ENCODE measurements at regions not wholly inside any gene's neighbourhood (a gene's known extent, or its start where the extent isn't known, plus 50 kb on each side); places are given as distances from the start of the nearest gene placed in this dataset.

DNA sequence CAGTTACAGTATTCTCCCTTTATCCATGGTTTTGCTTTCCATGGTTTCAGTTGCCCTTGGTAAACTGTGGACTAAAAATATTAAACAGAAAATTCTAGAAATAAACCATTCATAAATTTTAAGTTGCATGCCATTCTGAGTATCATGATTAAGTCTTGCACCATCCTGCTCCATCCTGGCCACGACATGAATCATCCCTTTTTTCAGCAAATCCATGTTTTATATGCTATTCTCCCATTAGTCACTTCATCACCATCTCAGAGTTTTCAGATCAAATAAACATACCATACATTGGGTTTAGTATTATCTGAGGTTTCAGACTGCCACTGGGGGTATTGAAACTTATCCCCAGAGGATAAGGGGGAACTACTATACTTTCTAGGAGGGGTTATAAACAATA, 234.4 kb upstream of the ATP10B start:
- TF ChIP-seq, protein P1, sequence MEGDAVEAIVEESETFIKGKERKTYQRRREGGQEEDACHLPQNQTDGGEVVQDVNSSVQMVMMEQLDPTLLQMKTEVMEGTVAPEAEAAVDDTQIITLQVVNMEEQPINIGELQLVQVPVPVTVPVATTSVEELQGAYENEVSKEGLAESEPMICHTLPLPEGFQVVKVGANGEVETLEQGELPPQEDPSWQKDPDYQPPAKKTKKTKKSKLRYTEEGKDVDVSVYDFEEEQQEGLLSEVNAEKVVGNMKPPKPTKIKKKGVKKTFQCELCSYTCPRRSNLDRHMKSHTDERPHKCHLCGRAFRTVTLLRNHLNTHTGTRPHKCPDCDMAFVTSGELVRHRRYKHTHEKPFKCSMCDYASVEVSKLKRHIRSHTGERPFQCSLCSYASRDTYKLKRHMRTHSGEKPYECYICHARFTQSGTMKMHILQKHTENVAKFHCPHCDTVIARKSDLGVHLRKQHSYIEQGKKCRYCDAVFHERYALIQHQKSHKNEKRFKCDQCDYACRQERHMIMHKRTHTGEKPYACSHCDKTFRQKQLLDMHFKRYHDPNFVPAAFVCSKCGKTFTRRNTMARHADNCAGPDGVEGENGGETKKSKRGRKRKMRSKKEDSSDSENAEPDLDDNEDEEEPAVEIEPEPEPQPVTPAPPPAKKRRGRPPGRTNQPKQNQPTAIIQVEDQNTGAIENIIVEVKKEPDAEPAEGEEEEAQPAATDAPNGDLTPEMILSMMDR (IDR thresholded peaks at IDR 0.05): no peak
- TF ChIP-seq POLR2A (IDR thresholded peaks at IDR 0.05): no peak
